SU-DHL-6 (cell line): ENCODE measurements at regions not wholly inside any gene's neighbourhood (a gene's known extent, or its start where the extent isn't known, plus 50 kb on each side); places are given as distances from the start of the nearest gene placed in this dataset.

Source experiments
- H2AFZ ChIP-seq: fragments of 200-600 bp; sonication (generic); 2 replicates; pipeline ENCODE4 v1.6.1; 2014; ENCODE audit warnings: low read depth, mild to moderate bottlenecking, moderate library complexity, mixed read lengths, antibody characterized with exemption, low read length; ENCODE audit not compliant: severe bottlenecking
- H3F3A ChIP-seq: fragments of 200-600 bp; shearing (Covaris generic); 2 replicates; pipeline ENCODE4 v1.6.0; 2016; ENCODE audit warnings: antibody characterized with exemption, mild to moderate bottlenecking; ENCODE audit not compliant: insufficient read depth
- H3K27ac ChIP-seq: fragments of 200-600 bp; sonication (generic); 2 replicates; pipeline ENCODE4 v1.5.1; 2016; ENCODE audit warnings: low read depth, mild to moderate bottlenecking, low read length, moderate library complexity, mixed read lengths
- H3K27me3 ChIP-seq: fragments of 200-600 bp; sonication (generic), shearing (Covaris generic); 2 replicates; pipeline ENCODE4 v1.6.0; 2014; ENCODE audit warnings: mild to moderate bottlenecking, low read length
- H3K36me3 ChIP-seq: fragments of 200-600 bp; sonication (generic); 2 replicates; pipeline ENCODE4 v1.6.1; 2014; ENCODE audit warnings: mild to moderate bottlenecking, low read length, mixed read lengths
- H3K4me2 ChIP-seq: fragments of 300-600, 200-600 bp; shearing (Covaris generic), sonication (generic); 2 replicates; pipeline ENCODE4 v1.6.0; 2014; ENCODE audit warnings: low read length, low read depth, mild to moderate bottlenecking; ENCODE audit not compliant: poor library complexity, severe bottlenecking
- H3K4me3 ChIP-seq: fragments of 200-600 bp; sonication (generic); 2 replicates; pipeline ENCODE4 v1.5.1; 2014; ENCODE audit warnings: antibody characterized with exemption, low read length, mild to moderate bottlenecking, mixed read lengths; ENCODE audit not compliant: insufficient read depth, poor library complexity, severe bottlenecking
- H3K79me2 ChIP-seq: fragments of 200-600 bp; sonication (generic); 2 replicates; pipeline ENCODE4 v1.6.1; 2014; ENCODE audit warnings: mild to moderate bottlenecking, low read length, moderate library complexity; ENCODE audit not compliant: insufficient read depth
- H3K9ac ChIP-seq: fragments of 200-600 bp; sonication (generic); 2 replicates; pipeline ENCODE4 v1.7.0; 2014; ENCODE audit warnings: mild to moderate bottlenecking, low read length
- H3K9me2 ChIP-seq: fragments of 200-600 bp; sonication (generic); replicated peaks from 2 replicates; pipeline ENCODE4 v1.6.1; 2014; ENCODE audit warnings: low read length; ENCODE audit not compliant: insufficient read depth
- H3K9me3 ChIP-seq: fragments of 200-600 bp; sonication (generic); 2 replicates; pipeline ENCODE4 v1.6.1; 2014; ENCODE audit warnings: low read length, mixed read lengths; ENCODE audit not compliant: insufficient read depth
- H4K20me1 ChIP-seq: fragments of 200-600 bp; sonication (generic); 2 replicates; pipeline ENCODE4 v1.6.1; 2014; ENCODE audit warnings: low read depth, mild to moderate bottlenecking, antibody characterized with exemption, low read length, moderate library complexity, mixed read lengths
- CTCF ChIP-seq: fragments of 200-600 bp; sonication (generic); IDR thresholded peaks from one replicate; pipeline ENCODE4 v1.5.1; 2017; ENCODE audit warnings: antibody characterized with exemption, mild to moderate bottlenecking, low read length, moderate library complexity; ENCODE audit not compliant: insufficient read depth, poor library complexity, severe bottlenecking
- EZH2phosphoT487 ChIP-seq: fragments of 200-600 bp; sonication (generic), shearing (Covaris generic); conservative IDR thresholded peaks from 2 replicates; pipeline ENCODE4 v1.6.1; 2018; ENCODE audit warnings: mild to moderate bottlenecking, antibody characterized with exemption, low read length, moderate library complexity, mixed read lengths

GRCh38 chr1:61604261-61604660 is 120.7 kb downstream of the TM2D1 start:
- Histone ChIP-seq H3F3A (no peaks in the 10 kb centered on the region), H3K36me3 (no peaks in the 10 kb centered on the region), H3K9me2 (no peaks in the 10 kb centered on the region), H2AFZ (no peak overlapping the region), H3K4me2 (no peak overlapping the region), H3K27ac (no peak overlapping the region), H3K79me2 (no peaks in the 10 kb centered on the region), H3K27me3 (no peaks in the 10 kb centered on the region), H4K20me1 (no peaks in the 10 kb centered on the region), H3K9me3 (no peaks in the 10 kb centered on the region), H3K9ac (no peak overlapping the region), H3K4me3 (no peak overlapping the region)
- TF ChIP-seq EZH2phosphoT487: no peak
- no peak for TF ChIP-seq CTCF

GRCh38 chr1:61602663-61603062 is 122.3 kb downstream of the TM2D1 start:
- Histone ChIP-seq H3K4me3 (no peak overlapping the region), H3K9ac (no peak overlapping the region), H3K9me2 (no peaks in the 10 kb centered on the region), H3K79me2 (no peaks in the 10 kb centered on the region), H3K36me3 (no peaks in the 10 kb centered on the region), H3K9me3 (no peaks in the 10 kb centered on the region), H3F3A (no peaks in the 10 kb centered on the region), H3K27me3 (no peaks in the 10 kb centered on the region), H4K20me1 (no peaks in the 10 kb centered on the region), H2AFZ (no peak overlapping the region), H3K4me2 (no peak overlapping the region), H3K27ac (no peak overlapping the region)
- no peak for TF ChIP-seq EZH2phosphoT487
- TF ChIP-seq CTCF: no peak

GRCh38 chr1:61597601-61598000 is 127.3 kb downstream of the TM2D1 start:
- H3K79me2 ChIP-seq: no peaks in the 10 kb centered on the region

More at GRCh38 chr1:61597601-61598000, 127.3 kb downstream of the TM2D1 start:
- Histone ChIP-seq H3K27ac (no peak overlapping the region), H3K9me2 (no peaks in the 10 kb centered on the region), H3K9ac (no peak overlapping the region), H3F3A (no peaks in the 10 kb centered on the region), H4K20me1 (no peaks in the 10 kb centered on the region), H3K9me3 (no peaks in the 10 kb centered on the region), H2AFZ (no peak overlapping the region), H3K27me3 (no peaks in the 10 kb centered on the region), H3K4me3 (no peak overlapping the region), H3K4me2 (no peak overlapping the region), H3K36me3 (no peaks in the 10 kb centered on the region)
- TF ChIP-seq EZH2phosphoT487 (no peak), CTCF (no peak)
